C4-2B (cell line): ENCODE measurements at regions not wholly inside any gene's neighbourhood (a gene's known extent, or its start where the extent isn't known, plus 50 kb on each side); places are given as distances from the start of the nearest gene placed in this dataset.

Experiments
- H3K27ac ChIP-seq: fragments of 450-650 bp; 2 replicates; pipeline ENCODE4 v1.5.1; 2017
- ZFX ChIP-seq: fragments of 450-650 bp; IDR thresholded peaks from 2 replicates; pipeline ENCODE4 v1.6.1; 2017
- TF ChIP-seq, protein P1 (sequence below): fragments of 450-650 bp; conservative IDR thresholded peaks from 2 replicates; pipeline ENCODE4 v1.5.1; 2017; ENCODE audit warnings: mild to moderate bottlenecking

DNA sequence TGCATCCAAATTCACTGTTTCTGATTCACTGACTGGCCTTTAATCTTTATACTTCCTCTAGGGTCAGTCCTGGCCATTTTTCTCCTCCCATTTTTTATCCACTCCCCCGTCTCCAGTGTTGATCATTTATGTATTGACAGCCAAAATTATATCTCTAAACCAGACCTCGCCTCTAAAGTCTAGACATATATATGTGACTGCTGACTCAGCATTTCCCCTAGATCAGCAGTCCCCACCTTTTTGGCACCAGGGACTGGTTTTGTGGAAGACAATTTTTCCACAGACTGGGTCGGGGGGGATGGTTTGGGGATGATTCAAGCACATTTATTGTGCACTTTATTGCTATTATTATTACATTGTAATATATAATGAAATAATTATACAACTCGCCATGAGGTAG lies 88.3 kb upstream of the DAAM1 start:
- no peak overlapping the region for H3K27ac ChIP-seq
- TF ChIP-seq, protein P1, sequence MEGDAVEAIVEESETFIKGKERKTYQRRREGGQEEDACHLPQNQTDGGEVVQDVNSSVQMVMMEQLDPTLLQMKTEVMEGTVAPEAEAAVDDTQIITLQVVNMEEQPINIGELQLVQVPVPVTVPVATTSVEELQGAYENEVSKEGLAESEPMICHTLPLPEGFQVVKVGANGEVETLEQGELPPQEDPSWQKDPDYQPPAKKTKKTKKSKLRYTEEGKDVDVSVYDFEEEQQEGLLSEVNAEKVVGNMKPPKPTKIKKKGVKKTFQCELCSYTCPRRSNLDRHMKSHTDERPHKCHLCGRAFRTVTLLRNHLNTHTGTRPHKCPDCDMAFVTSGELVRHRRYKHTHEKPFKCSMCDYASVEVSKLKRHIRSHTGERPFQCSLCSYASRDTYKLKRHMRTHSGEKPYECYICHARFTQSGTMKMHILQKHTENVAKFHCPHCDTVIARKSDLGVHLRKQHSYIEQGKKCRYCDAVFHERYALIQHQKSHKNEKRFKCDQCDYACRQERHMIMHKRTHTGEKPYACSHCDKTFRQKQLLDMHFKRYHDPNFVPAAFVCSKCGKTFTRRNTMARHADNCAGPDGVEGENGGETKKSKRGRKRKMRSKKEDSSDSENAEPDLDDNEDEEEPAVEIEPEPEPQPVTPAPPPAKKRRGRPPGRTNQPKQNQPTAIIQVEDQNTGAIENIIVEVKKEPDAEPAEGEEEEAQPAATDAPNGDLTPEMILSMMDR = no peak
- TF ChIP-seq ZFX = no peak

DNA sequence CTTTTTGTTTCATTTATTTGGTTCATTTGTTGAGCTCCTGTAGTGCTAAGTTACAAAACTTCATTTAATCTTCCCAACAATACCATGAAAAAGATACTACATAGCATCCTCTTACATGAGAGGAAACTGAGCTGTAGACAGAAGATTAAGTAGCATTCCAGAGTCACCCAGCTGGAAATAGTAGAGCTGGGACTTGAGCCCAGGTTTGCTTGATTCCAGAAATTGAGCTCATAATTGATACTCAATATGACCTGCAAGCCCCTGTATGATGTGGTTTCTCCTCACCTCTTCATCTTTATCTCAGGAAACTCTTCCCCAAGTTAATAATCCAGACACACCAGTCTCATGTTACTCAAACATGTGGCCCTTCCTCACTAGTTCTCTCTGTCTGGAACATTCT lies 87.0 kb upstream of the DAAM1 start:
- no peak overlapping the region for H3K27ac ChIP-seq
- TF ChIP-seq, protein P1 = no peak
- no peak for TF ChIP-seq ZFX

DNA sequence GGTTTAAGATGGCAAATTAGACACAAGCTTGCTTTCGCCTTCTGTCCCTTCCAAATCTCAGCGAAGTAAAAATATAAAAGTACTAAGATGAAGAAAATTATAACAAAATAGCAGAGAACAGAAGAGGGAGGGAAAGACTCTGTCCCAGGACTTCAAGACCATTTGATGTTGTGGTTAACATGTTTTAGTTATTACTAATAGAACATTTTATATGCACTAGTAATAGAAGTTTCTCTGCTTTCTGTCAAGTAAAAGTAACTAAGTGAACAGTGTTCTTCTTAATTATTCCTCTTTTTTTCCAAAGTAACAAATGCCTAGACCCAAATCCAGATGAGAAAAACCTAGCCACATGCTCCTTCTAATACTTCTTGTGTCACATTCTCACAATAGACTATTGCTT lies 85.1 kb upstream of the DAAM1 start:
- H3K27ac ChIP-seq = no peak overlapping the region
- TF ChIP-seq, protein P1 = no peak
- no peak for TF ChIP-seq ZFX

DNA sequence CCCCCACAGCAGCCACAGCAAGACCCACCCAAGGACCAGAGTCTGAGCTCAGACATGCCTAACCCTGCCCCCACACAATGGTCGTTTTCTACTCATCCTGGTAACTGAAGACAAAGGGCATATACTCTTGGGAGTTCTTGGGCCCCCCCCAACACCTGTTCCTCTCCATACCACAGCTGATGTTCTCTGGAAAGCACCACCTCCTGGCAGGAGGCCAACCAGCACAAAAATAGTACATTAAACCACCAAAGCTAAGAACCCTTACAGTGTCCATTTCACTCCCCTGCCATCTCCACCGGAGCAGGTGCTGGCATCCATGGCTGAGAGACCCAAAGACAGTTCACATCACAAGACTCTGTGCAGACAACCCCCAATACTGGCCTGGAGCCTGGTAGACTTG lies 80.6 kb upstream of the DAAM1 start:
- no peak overlapping the region for H3K27ac ChIP-seq

DNA sequence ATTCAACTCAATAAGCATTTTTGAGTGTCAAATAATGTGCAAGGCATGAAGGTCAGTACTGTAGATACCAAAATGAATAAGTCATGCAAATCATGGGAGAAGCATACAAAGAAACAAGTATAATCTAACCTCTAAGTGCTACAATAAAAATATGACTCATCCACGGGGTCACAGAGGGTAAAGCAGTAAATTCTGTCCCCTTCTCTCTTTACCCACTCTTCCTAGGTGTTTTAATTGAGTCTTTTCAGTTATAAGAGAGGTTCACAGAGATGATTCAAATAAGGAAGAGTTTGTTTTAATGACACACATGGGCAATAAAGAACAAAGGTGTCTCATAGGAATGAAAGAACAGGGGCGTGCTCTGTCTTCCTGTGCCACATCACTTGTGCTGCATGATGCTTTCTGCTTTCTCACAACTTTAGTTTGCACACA lies 71.5 kb upstream of the DAAM1 start:
- no peak for TF ChIP-seq ZFX
- TF ChIP-seq, protein P1 = no peak
- no peak overlapping the region for H3K27ac ChIP-seq

More for the DNA sequence above, 80.6 kb upstream of the DAAM1 start:
- TF ChIP-seq ZFX = no peak
- TF ChIP-seq, protein P1 = no peak

DNA sequence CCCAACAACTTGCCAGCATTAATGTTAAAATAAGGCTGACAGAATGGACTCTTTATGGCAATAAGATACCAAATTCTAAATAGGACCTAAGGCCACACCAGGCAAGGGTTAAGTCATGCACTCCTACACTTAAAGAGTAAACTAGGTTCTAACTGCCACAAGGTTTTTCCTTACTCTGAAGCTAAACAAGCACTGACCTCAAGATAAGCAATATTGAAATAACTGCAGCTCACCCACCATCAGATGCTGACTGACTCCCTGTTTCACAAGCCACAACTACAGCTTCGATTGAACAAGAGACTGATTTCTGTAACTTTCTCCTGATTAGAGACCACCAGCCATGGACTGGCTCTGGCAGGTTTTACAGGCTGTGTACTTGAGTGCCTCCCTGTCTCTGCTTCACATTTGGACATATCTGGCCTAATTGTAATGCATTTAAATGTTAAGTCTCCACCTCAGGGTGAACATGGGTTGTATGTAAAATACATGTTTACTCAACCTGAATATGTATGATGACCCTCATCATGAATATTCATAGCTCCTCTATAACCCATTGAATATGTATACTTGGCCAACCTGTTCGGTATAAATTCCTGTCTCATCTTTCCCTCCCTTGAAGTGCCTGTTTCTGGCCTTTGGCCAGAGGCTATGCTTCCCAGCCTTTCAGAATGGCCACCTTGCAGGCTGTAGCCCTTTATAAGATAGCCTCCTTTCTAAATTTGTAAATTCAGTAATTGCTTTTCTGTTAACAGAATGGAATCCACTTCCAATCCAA lies 70.5 kb upstream of the DAAM1 start:
- H3K27ac ChIP-seq = no peak overlapping the region
- TF ChIP-seq, protein P1 = no peak
- TF ChIP-seq ZFX = no peak

DNA sequence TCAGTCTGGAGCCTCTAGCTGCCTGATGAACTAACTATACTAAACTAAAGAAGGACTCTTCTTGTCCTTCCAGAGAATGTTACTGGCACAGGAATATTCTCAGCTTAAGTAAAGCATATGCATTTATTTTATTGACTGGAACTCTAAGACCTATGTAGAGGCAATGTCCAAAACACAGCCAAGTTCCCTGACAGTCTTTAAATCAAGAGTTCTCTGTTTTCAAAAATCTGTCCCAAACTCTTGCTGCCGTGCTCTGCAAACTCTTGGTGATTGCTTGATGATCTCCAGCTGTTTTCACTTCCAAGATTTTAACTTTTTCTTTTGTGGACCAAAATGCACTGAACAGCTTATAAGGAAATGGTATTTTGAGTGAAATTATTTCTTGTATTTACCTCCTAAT lies 67.5 kb upstream of the DAAM1 start:
- TF ChIP-seq ZFX = no peak
- TF ChIP-seq, protein P1 = no peak
- no peak overlapping the region; the same call in 1 of the 2 replicates for H3K27ac ChIP-seq
